Lower leg skin (tissue), 3 donors: ENCODE measurements at regions not wholly inside any gene's neighbourhood (a gene's known extent, or its start where the extent isn't known, plus 50 kb on each side); places are given as distances from the start of the nearest gene placed in this dataset.

Experiments used
- POLR2A ChIP-seq, 2 donors: fragments of 450-650 bp; IDR thresholded peaks; one replicate each; pipeline ENCODE4 v1.6.1; 2016 to 2017; ENCODE audit warnings: antibody characterized with exemption in 2 of 2, mild to moderate bottlenecking in 1 of 2, moderate library complexity in 1 of 2
- TF ChIP-seq, protein P1 (sequence below), 3 donors: fragments of 450-650 bp; IDR thresholded peaks; one replicate each; pipeline ENCODE4 v1.5.1; 2016; ENCODE audit warnings: antibody characterized with exemption in 3 of 3, mild to moderate bottlenecking in 3 of 3, moderate library complexity in 2 of 3

DNA sequence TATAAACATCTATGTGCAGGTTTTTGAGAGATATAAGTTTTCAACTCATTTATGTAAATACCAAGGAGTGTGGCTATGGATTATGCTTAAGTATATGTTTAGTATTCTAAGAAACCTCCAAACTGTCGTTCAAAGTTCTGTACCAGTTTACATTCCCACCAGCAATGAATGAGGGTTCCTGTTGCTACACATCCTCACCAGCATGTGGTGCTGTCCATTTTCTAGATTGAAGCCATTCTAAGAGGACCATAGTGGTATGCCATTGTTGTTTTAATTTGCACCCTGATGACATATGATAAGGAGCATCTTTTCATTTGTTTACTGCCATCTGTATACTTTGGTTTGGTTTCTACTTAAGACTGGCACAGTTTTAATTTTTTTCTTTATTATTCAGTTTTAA is 2097.9 kb downstream of the LRRC4C start:
- TF ChIP-seq, protein P1, sequence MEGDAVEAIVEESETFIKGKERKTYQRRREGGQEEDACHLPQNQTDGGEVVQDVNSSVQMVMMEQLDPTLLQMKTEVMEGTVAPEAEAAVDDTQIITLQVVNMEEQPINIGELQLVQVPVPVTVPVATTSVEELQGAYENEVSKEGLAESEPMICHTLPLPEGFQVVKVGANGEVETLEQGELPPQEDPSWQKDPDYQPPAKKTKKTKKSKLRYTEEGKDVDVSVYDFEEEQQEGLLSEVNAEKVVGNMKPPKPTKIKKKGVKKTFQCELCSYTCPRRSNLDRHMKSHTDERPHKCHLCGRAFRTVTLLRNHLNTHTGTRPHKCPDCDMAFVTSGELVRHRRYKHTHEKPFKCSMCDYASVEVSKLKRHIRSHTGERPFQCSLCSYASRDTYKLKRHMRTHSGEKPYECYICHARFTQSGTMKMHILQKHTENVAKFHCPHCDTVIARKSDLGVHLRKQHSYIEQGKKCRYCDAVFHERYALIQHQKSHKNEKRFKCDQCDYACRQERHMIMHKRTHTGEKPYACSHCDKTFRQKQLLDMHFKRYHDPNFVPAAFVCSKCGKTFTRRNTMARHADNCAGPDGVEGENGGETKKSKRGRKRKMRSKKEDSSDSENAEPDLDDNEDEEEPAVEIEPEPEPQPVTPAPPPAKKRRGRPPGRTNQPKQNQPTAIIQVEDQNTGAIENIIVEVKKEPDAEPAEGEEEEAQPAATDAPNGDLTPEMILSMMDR (IDR thresholded peaks at IDR 0.05), result no peak
- no peak for TF ChIP-seq POLR2A (IDR thresholded peaks at IDR 0.05)
